Activated B cell treated with CpG ODN at 0.5 μM for 24 hours (primary cell): ENCODE measurements at regions not wholly inside any gene's neighbourhood (a gene's known extent, or its start where the extent isn't known, plus 50 kb on each side); places are given as distances from the start of the nearest gene placed in this dataset.
A peak's percentile ranks its signal among the peaks of the same experiment; 100 is the strongest.
"Not testable (repeated sequence)": the region's sequence is repeated elsewhere in the genome, so short reads cannot be mapped to it uniquely, and the experiment has no call there.

Experiments used
- ATAC-seq: fragments of 200-7000 bp; cut with Tn5 transposase; one replicate; pipeline ENCODE4 v1.10.0; 2021; ENCODE audit warnings: low read depth, mild to moderate bottlenecking, moderate library complexity
- CTCF ChIA-PET: fragments of 350-600 bp; sonication (Branson Sonifier 250); formaldehyde crosslinking; loops from one replicate; lab custom pipeline; 2021; ENCODE audit warnings: antibody characterized with exemption; lab: Charles Lee
- POLR2A ChIA-PET: fragments of 350-600 bp; sonication (Branson Sonifier 250); formaldehyde crosslinking; loops from one replicate; lab custom pipeline; 2021; ENCODE audit warnings: antibody characterized with exemption; lab: Charles Lee
- DNase-seq: peaks from one replicate; pipeline ENCODE4 v3.0.0; 2022
- H3K27ac Mint-ChIP-seq: one replicate; pipeline ENCODE4 v1.8.0; 2020; ENCODE audit warnings: mixed read lengths
- H3K27me3 Mint-ChIP-seq: one replicate; pipeline ENCODE4 v1.8.0; 2021; ENCODE audit warnings: mixed read lengths
- H3K36me3 Mint-ChIP-seq: one replicate; pipeline ENCODE4 v1.8.0; 2021; ENCODE audit warnings: low read depth, mixed read lengths
- H3K4me1 Mint-ChIP-seq: one replicate; pipeline ENCODE4 v1.8.0; 2021; ENCODE audit warnings: mixed read lengths
- H3K4me3 Mint-ChIP-seq: one replicate; pipeline ENCODE4 v1.8.0; 2020; ENCODE audit warnings: mild to moderate bottlenecking, mixed read lengths
- H3K9me3 Mint-ChIP-seq: one replicate; pipeline ENCODE4 v1.8.0; 2020; ENCODE audit warnings: mixed read lengths
- CTCF ChIP-seq: fragments of 200-600 bp; IDR thresholded peaks from one replicate; pipeline ENCODE4 v1.8.0; 2022; ENCODE audit warnings: antibody characterized with exemption, mild to moderate bottlenecking
- intact Hi-C: fragments of 100-400 bp; cut with micrococcal nuclease; formaldehyde crosslinking; loops from one replicate; pipeline ENCODE4 v1.15.1; 2024

- Mint-ChIP-seq H3K36me3 (no peaks in the 10 kb centered on the region), H3K27ac (no peak overlapping the region), H3K4me3 (no peak overlapping the region), H3K27me3 (peaks cover 3% of the 10 kb centered on the region), H3K4me1 (no peaks in the 10 kb centered on the region), H3K9me3 (peaks cover under 1% of the 10 kb centered on the region)
- POLR2A ChIA-PET: no interaction called here
- TF ChIP-seq CTCF: no peak
- intact Hi-C loops: no loop called here
- CTCF ChIA-PET: no interaction called here
- DNase-seq (peak; percentile 0), ATAC-seq (no peak)
These were observed 128.5 kb downstream of the KIF26A start for GRCh38 chr14:104266631-104267575.

GRCh38 chr14:104267895-104268294 is 129.5 kb downstream of the KIF26A start:
- Mint-ChIP-seq H3K27me3 (no peaks in the 10 kb centered on the region), H3K36me3 (no peaks in the 10 kb centered on the region), H3K27ac (no peak overlapping the region), H3K4me1 (no peaks in the 10 kb centered on the region), H3K4me3 (no peak overlapping the region), H3K9me3 (no peaks in the 10 kb centered on the region)
- DNase-seq: no peak
- no peak for ATAC-seq
- intact Hi-C loops: no loop called here
- no peak for TF ChIP-seq CTCF
- POLR2A ChIA-PET: no interaction called here
- CTCF ChIA-PET: no interaction called here

- ChIA-PET POLR2A (no interaction called here), CTCF (no interaction called here)
- no peak overlapping the region for H3K4me3 Mint-ChIP-seq
These were observed 129.9 kb downstream of the KIF26A start for GRCh38 chr14:104268295-104268694.

GRCh38 chr14:104268725-104269436 is 130.5 kb downstream of the KIF26A start:
- Mint-ChIP-seq H3K4me1 (no peaks in the 10 kb centered on the region), H3K27ac (no peak overlapping the region), H3K4me3 (no peak overlapping the region), H3K27me3 (no peaks in the 10 kb centered on the region), H3K9me3 (no peaks in the 10 kb centered on the region), H3K36me3 (no peaks in the 10 kb centered on the region)
- intact Hi-C loops: no loop called here
- ChIA-PET CTCF (no interaction called here), POLR2A (no interaction called here)
- TF ChIP-seq CTCF: no peak
- DNase-seq (no peak), ATAC-seq (no peak)

More at GRCh38 chr14:104268295-104268694, 129.9 kb downstream of the KIF26A start:
- no peak overlapping the region for H3K27ac Mint-ChIP-seq
- no peak for TF ChIP-seq CTCF
- H3K9me3 Mint-ChIP-seq: no peaks in the 10 kb centered on the region
- ATAC-seq (no peak), DNase-seq (no peak)
- no peaks in the 10 kb centered on the region for H3K36me3 Mint-ChIP-seq
- intact Hi-C loops: no loop called here
- no peaks in the 10 kb centered on the region for H3K27me3 Mint-ChIP-seq
- no peaks in the 10 kb centered on the region for H3K4me1 Mint-ChIP-seq

- POLR2A ChIA-PET, intact Hi-C loops, H3K4me1 Mint-ChIP-seq, DNase-seq, H3K4me3 Mint-ChIP-seq, H3K9me3 Mint-ChIP-seq, ATAC-seq, H3K27me3 Mint-ChIP-seq, H3K27ac Mint-ChIP-seq, CTCF ChIA-PET, H3K36me3 Mint-ChIP-seq: not testable (repeated sequence)
These were observed 131.3 kb downstream of the KIF26A start for GRCh38 chr14:104269511-104270241.
